Stimulated activated CD4-positive, alpha-beta T cell treated with anti-CD3 and anti-CD28 coated beads, Interleukin-1b, Interleukin-23, amount 100 ng/mL, for 4 hours (primary cell): ENCODE measurements at regions not wholly inside any gene's neighbourhood (a gene's known extent, or its start where the extent isn't known, plus 50 kb on each side); places are given as distances from the start of the nearest gene placed in this dataset.
"Not testable (repeated sequence)": the region's sequence is repeated elsewhere in the genome, so short reads cannot be mapped to it uniquely, and the experiment has no call there.

Experiments
- DNase-seq, 2 donors: peaks; one replicate each; pipeline ENCODE4 v3.0.0-alpha.2; 2020; ENCODE audit warnings: low read depth in 2 of 2

- DNase-seq: no peak
Measured at GRCh38 chr9:19875291-19875920, 86.6 kb upstream of the SLC24A2 start.

GRCh38 chr9:19873188-19873587 is 84.4 kb upstream of the SLC24A2 start:
- DNase-seq: not testable (repeated sequence)

DNA sequence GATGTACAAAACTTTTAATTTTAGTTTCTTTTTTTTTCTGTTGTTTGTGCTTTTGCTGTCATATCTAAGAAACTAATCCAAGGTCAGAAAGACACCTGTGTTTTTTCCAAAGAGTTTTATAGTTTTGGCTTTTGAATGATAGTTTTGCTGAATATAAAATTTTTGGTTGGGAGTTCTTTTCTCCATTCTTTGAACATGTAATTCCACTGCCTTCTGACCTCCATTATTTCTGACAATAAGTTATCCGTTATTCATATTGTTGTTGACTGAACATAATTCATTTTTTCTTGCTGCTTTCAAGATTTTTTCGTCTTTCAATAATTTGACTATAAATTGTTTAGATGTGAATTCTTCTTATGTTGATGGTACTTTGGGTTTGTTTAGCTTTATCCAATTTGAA is 82.2 kb upstream of the SLC24A2 start:
- no peak for DNase-seq

DNA sequence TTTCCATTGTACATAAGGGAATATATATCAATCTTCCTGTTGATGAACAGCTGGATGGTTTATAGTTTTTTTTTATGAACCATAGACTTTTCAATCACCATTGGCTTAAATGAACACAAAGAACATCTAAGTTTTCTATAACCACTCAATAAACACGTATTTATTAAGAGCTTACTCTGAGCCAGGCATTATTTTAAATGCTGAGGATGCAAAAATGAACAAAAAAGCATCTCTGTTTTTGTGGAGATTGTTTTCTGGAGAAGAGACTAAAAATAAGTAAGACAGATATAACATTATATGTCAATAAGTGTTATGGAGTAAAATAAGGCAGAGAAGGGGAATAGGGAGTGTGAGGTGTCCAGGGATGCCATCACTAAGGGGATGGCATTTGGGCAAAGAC is 52.1 kb upstream of the SLC24A2 start:
- no peak for DNase-seq
